ENCODE measurements at regions not wholly inside any gene's neighbourhood (a gene's known extent, or its start where the extent isn't known, plus 50 kb on each side); places are given as distances from the start of the nearest gene placed in this dataset.

DNA sequence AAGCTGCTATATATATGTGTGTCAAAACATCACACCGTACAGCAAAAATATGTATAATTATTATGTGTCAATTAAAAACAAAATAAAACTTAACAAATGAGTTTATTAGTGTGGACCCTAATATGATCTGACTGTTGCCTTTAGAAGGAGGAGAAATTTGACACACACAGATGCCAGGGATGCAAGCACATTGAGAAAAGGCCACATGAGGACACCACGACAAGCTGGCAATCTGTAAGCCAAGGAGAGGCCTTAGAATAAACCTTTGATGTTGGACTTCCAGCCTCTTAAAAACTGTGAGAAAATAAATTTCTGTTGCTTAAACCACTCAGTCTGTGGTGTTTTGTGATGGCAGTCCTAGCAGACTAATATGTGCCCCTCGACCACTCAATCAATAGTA lies 214.7 kb downstream of the KCNS3 start:
- no TSS peak for BruUV-seq (replicated peaks)
- H4K20me1 ChIP-seq (ENCODE audit: insufficient read depth, low read length): no peaks in the 10 kb centered on the region
- no peak overlapping the region for H3K23ac ChIP-seq (ENCODE audit: low read depth, low read length)
- no peak overlapping the region for H2BK120ac ChIP-seq (ENCODE audit: low read depth, low read length)
- DNase-seq: no peak
- CTCF ChIA-PET: no interaction called here
- no peak overlapping the region for H3K18ac ChIP-seq (ENCODE audit: low read depth, low read length)
- POLR2A ChIA-PET (ENCODE audit: unreplicated experiment): no interaction called here
- H3K4ac ChIP-seq (ENCODE audit: low read depth, low read length): no peak overlapping the region
- no peak overlapping the region for H2BK5ac ChIP-seq (ENCODE audit: low read depth, low read length, poor library complexity, severe bottlenecking)
- no peak overlapping the region for H3K9ac ChIP-seq (ENCODE audit: low read depth, low read length)
- no peak overlapping the region for H3K4me2 ChIP-seq (ENCODE audit: low read depth, low read length)
- intact Hi-C loops (cut with micrococcal nuclease): no loop called here
- no peak overlapping the region for H4K8ac ChIP-seq (ENCODE audit: low read depth in 2 of 2, low read length in 2 of 2)
- no peak overlapping the region for H3K4me3 ChIP-seq (ENCODE audit: insufficient read depth, low read depth, low read length)
- H3K9me1 ChIP-seq (ENCODE audit: insufficient read depth, low read length): no peaks in the 10 kb centered on the region
- dilution Hi-C loops (cut with HindIII; ENCODE audit: low sequenced_read_pairs, unreplicated experiment): no loop called here
- no peak for ATAC-seq (ENCODE audit: low read depth)
- H3K79me1 ChIP-seq (ENCODE audit: low read depth in 1 of 2, low read length in 2 of 2): no peaks in the 10 kb centered on the region
- no peaks in the 10 kb centered on the region for H3K9me3 ChIP-seq (ENCODE audit: control insufficient read depth, insufficient read depth, low read length)
- in situ Hi-C loops (cut with MboI; ENCODE audit: low sequenced_read_pairs): no loop called here
- H3K27me3 ChIP-seq (ENCODE audit: control insufficient read depth, insufficient read depth, low read length): no peaks in the 10 kb centered on the region; the same call in 1 of the 2 replicates
- H2BK15ac ChIP-seq (ENCODE audit: low read depth, low read length): no peak overlapping the region
- no CpG with 5 or more reads among the region's 3 CpGs for WGBS, 2 experiments (ENCODE audit: extremely low coverage in 2 of 2, insufficient read length in 1 of 2)
- no peak overlapping the region for H2AK5ac ChIP-seq (ENCODE audit: low read depth, low read length)
- no peak overlapping the region for H4K5ac ChIP-seq (ENCODE audit: low read depth, low read length)
- no peak overlapping the region for H2AK9ac ChIP-seq (replicated peaks; ENCODE audit: low read depth, low read length, poor library complexity)
- no peak overlapping the region for H3K27ac ChIP-seq (ENCODE audit: insufficient read depth, low read length)
- H4K91ac ChIP-seq (ENCODE audit: insufficient read depth, low read depth, low read length): no peak overlapping the region
- no peak overlapping the region for H2BK20ac ChIP-seq (ENCODE audit: low read depth, low read length)
- no peak overlapping the region for H2AFZ ChIP-seq (replicated peaks; ENCODE audit: low read length, poor library complexity)
- H3K14ac ChIP-seq (replicated peaks; ENCODE audit: low read depth, low read length): no peak overlapping the region
- no peaks in the 10 kb centered on the region for H3K4me1 ChIP-seq (ENCODE audit: control insufficient read depth, insufficient read depth, low read length)
- no peak overlapping the region for H3K56ac ChIP-seq (ENCODE audit: extremely low read depth, insufficient read depth, low read length)
- H3K36me3 ChIP-seq (ENCODE audit: control insufficient read depth, insufficient read depth, low read length): no peaks in the 10 kb centered on the region
- no peak for TF ChIP-seq RCOR1 (IDR thresholded peaks at IDR 0.05; ENCODE audit: insufficient replicate concordance, low read length)

Measured in IMR-90 (cell line).